ENCODE measurements at regions not wholly inside any gene's neighbourhood (a gene's known extent, or its start where the extent isn't known, plus 50 kb on each side); places are given as distances from the start of the nearest gene placed in this dataset.

GRCh38 chrX:69395306-69395705 is 108.8 kb upstream of the NALF2 start:
- TF ChIP-seq CTCF (IDR thresholded peaks at IDR 0.05) = no peak
- no peak for TF ChIP-seq POLR2A (IDR thresholded peaks at IDR 0.05)
- TF ChIP-seq POLR2AphosphoS5 (IDR thresholded peaks at IDR 0.05) = no peak
- TF ChIP-seq EP300 (IDR thresholded peaks at IDR 0.05) = no peak

Data from gastroesophageal sphincter (tissue), 3 donors.